Fibroblast of skin of left biceps (primary cell): ENCODE measurements at regions not wholly inside any gene's neighbourhood (a gene's known extent, or its start where the extent isn't known, plus 50 kb on each side); places are given as distances from the start of the nearest gene placed in this dataset.
"Not testable (repeated sequence)": the region's sequence is repeated elsewhere in the genome, so short reads cannot be mapped to it uniquely, and the experiment has no call there.

Source experiments
- DNase-seq, 2 experiments: peaks; one replicate each; pipeline ENCODE4 v3.0.0-alpha.2; 2013; ENCODE audit warnings: low read depth in 2 of 2

DNA sequence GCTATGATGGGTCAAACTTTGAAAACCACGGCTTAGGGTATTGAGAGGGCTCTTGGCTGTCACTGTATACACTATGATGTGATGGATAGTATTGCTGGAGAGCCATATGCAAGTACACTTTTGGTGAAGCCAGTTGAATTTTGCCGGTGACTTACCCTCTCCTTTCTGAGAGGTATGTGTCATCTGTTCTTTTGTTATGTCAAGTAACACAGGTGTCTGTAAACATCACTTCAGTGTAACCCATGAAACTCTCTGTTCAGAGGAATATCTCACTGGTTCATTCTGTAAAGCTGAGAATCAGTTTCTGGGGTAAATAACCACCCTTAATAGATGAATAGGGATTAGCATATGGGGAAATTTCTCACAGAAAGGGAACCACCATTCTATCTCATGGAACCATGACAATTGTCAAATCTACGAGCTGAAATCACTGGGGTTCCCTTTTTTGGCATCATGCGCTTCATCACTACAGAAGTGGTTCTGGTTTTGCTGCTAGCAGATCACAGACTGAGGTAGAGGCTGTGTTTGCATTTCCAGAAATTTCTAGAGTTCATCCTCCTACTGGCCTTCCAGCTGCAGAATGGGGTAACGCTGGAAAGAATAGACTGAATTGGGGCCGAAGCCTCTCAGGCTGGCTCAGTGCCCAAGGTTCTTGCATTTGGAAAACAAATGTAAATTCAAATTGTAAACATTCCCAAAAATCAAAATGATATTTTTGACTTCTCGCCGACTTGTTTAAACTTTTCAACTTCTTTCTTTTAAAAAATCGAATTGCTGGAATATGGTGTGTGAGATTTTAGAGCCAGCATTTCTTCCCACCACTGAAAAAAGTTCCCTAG, 83.3 kb upstream of the CREB5 start:
- DNase-seq, result no peak

DNA sequence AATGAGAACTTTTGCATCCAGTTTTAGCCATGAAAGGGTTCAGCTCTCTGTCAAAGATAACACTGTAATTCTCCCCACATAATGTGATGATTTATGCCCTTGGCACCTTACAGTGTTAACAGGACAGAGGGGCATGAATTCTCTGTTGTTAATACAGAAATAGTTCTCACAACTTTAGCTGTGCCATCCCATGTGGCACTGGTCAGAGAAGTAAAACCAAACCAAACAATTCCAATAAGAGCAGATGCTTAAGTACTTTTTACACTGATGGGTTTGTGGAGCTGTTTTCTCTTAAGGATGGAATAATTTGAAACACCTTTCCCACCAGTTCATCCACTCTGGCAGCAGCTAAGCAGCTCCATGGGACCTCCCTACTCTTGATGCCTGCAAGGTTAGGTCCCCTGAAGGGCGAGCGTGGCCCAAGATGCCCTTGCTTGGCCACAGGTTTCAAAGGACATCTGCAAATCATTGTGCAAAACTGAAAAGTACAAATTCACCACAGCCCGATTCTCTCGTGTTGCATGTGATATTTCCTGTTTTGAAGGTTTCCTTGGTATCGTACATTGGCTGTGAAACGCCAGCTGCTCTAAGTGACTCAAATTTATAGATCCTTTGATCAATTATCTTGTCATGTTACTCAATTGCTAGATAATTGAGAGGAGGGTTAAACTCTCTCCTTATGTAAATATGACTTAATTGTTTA, 82.5 kb upstream of the CREB5 start:
- peak in 1 of 2 experiments; percentile 7 for DNase-seq

DNA sequence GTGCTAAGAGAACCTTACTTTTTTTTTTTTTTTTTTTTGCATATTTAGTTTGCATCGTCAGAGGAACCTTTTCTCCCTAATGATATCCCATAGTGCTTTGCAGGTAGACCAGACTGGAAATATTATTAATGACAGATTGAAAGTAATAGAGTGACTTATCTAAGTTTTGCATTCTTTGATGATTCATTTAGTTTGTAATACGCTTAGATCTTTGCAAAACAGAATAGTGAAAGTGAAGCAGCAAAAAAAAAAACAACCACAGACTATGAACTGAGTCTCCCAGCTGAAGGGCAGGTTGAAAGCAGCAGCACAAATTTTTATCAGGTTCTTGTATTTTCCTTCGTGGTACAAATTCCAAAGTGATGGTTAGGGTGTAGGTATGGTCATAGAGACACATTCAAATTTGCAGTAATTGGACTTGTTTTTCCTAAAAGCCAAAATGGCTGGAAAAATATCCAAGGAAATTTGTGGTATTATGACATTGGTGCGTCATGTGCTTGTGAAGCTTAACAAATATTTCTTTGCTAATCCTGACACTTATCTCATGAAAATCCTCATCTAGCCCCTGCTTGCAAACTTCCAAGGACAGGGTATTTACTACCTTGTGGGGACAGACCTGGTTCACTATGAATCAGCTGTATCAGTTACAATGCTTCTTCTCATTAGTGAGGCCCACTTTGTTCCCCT, 81.8 kb upstream of the CREB5 start:
- DNase-seq, result peak in 1 of 2 experiments; percentile 3

DNA sequence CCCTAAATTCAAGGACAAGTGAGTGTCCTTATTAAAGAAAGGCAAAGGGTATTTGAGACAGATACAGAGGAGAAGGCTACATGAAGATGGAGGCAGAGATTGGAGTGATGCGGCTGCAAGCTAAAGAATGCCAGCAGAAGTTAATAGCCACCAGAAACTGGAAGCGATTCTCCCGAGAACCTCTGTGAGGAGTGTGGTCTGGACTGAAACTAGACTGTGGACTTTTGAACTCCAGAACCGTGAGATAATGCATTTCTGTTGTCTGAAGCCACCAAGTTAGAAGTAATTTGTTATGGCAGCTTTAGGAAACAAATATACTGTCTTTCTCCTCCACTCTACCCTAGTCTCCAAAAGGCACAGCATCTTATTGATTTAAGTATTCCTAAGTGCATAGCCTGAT, 80.3 kb upstream of the CREB5 start:
- DNase-seq, result no peak

DNA sequence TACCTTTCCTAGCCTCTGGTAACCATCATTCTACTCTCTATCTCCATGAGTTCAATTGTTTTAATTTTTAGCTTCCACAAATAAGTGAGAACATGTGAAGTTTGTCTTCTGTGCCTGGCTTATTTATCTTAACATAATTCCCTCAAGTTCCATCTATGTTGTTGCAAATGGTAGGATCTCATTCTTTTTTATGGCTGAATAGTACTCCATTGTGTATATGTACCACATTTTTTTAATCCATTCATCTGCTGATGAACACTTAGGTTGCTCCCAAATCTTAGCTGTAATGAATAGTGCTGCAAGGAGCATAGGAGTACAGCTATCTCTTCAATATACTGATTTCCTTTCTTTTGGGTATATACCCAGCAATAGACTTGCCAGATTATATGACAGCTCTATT, 78.8 kb upstream of the CREB5 start:
- not testable (repeated sequence) for DNase-seq

DNA sequence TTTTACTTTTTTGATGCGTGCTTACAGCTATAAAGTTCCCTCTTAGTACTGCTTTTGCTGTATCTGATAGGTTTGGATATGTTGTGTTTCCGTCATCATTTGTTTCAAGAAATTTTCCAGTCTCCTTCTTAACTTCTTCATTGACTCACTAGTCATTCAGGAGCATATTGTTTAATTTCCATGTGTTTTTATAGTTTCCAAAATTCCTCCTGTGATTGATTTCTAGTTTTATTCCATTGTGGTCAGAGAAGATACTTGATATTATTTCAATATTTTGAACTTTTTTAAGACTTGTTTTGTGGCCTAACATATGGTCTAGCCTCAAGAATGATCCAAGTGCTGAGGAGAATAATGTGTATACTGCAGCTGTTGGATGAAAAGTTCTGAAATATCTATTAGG, 75.5 kb upstream of the CREB5 start:
- DNase-seq, result no peak

DNA sequence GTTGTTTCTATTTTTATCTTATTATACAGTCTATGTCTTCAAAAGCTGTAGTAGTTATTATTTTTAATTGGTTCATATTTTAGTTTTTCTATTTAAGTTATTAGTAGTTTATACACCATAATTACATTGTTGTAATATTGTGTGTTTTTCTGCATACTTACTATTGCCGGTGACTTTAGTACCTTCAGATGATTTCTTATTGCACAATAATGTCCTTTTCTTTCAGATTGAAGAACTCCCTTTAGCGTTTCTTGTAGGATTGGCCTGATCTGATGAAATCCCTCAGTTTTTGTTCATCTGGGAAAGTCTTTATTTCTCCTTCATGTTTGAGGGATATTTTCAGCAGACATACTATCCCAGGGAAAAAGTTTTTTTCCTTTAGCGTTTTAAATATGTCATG, 74.3 kb upstream of the CREB5 start:
- no peak for DNase-seq

DNA sequence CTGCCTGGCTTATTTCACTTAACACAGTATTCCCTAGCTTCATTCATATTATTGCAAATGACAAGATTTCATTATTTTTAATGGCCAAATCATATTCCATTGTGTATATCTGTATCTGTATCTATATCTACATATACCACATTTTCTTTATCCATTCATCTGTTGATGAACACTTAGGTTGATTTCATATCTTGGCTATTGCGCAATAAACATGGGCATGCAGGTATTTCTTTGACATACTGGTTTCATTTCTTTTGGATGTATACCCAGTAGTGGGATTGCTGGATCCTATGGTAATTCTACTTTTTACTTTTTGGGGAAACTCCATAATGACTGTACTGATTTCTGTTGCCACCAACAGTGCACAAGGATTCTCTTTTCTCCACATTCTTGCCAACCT, 68.9 kb upstream of the CREB5 start:
- no peak for DNase-seq

DNA sequence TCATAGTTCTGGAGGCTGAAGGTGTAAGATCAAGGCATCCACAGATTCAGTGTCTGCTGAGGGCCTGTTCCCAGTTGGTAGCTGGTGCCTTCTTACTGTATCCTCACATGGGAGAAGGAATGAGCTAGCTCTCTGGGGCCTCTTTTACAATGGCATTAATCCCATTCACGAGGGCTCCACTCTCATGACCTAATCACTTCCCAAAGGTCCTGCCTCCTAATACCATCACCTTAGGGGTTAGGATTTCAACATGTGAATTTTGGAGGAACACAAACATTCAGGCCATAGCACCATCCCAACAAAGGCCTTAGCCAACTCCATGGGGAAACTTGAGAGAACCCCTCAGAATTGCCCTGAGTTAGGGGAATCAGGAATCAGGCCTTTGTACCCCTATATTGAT, 66.1 kb upstream of the CREB5 start:
- no peak for DNase-seq

DNA sequence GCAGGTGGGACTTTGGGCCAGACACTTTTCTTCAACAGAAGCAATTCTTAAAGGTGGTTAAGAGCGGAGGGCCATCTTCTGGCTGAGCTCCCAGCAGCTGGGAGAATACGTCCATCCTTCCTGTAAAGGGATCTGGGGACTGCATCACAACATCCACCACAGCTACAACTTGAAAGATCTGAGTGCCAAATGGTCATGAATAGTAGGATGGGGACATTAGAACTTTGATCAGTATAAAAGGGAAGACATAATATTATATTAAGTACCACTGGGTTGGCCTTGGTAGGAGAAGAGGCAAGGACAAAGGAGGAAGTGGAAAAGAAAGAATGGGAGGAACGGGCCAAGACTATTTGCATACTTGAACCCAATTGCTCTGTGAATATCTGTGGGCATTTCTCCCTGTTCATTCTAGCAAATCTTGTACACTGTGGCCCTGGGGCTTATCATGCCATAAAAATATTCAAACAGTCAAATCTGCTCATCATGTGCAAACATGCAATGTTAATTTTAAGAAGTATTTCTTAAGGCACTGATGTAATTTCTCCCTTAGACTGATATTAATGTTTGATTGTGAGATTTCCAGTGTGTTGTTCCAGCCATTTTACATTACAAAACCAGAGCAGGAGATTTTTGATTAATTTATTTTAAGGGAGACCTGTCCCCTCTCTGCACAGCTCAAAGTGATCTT, 65.5 kb upstream of the CREB5 start:
- no peak for DNase-seq

DNA sequence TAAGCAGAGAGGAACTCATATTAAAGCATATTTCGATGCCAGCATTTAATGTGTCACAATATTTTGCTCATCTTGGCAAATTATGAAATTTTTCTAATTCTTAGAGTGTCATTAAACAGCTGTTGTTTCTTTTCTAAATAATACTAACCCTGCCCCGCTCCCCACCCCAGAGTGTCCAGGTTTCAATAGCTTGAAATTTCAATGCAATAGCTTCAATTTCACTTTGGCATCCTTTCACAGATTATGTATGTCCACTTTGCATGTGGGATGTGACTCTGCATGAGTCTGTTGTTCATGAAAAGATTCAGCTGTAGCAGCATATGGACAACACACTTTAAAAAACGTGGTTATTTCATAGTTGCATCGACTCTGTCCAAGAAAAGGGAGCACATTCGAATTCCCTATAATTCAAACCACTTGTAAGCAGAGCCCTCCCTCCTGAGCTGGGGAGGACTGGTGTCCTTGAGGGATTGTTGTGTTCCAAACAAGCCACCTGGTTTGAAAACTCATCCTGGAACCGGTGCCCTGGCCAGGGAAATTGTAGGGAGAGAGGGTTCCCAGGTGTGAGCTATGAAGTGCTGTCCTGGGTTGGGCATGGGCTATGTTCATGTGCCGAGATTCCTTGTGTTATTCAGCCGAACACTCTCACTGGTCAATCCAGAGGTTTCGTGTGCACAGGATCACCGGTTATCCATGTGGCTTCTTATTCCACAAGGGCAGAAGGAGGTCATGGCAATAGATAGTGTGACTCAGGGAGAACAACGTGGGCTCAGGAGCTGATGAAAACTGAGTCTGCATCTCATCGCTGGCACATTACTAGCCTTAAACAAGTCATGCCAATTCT, 64.6 kb upstream of the CREB5 start:
- DNase-seq, result peak; percentile 80 to 86

DNA sequence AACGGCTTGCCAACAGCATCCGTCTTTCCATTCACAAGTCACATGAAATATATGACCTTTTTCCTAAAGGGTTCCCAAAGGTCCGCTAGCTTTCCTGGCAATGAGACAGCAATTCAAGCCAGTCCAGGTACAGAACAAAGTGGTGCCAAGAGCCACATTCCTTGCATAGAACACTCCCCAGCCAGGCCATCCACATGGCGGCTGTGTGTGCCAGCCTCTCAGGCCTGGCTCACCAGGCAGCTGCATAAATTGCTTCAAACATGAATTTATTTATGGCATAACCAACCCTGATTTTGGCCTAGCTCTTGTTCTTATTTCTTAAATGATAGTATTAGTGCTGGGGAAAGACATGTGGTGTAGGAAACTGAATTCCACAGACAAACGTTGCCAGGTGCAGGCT, 63.7 kb upstream of the CREB5 start:
- no peak for DNase-seq

DNA sequence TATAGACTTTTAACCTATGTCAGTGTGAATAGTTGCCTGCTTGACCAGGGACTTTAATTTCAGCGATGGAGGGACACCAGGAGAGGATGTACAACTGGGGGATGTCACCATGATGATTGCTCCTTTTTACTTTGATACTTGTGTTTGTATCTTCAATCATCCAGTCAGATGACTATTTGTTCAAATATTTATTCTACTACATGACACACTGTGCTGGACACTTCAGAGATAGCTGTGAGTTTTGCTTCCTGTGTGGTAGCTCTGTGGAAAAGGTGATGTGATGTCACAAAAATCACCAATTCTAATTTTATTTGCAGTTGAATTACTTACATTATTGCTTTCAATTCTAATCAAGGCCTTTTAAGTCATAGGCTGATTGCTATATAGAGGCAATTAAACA, 62.7 kb upstream of the CREB5 start:
- DNase-seq, result no peak

DNA sequence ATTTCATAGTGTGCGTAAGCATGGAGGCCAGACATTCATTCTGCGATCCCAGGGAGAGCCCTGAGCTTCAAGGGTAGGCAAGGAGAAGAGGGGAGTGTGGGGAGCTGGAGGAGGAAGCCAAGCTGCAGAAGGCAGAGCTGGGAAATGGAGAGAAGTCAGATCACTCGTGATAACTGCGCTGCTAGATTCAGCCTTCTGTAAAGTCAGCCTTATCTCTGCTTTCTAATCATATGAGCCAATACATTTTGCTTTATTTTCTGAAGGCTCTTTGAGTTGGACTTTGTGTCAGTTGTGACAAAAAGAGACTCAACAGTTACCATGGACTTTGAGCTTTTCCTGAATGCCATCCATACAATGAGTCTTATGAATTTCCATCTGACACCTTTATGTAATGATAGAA, 61.7 kb upstream of the CREB5 start:
- DNase-seq, result no peak

DNA sequence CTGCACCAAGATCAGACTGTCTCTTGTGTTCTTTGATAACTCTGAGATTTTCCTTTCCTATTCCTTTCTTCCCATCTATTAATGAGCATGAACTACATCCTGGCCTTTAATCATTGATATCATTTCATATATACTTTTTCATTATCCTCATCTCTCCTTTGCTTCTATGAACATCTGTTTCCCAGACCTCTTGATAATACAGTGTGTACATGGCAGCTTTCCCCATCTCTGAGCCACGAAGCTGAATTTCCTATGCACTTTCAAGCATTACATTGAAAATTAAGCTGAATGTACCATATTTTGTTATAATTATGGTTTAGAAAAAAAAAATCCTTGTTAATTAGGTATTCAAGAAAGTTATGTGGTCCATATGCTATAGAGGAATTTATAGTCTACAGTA, 60.9 kb upstream of the CREB5 start:
- no peak for DNase-seq

DNA sequence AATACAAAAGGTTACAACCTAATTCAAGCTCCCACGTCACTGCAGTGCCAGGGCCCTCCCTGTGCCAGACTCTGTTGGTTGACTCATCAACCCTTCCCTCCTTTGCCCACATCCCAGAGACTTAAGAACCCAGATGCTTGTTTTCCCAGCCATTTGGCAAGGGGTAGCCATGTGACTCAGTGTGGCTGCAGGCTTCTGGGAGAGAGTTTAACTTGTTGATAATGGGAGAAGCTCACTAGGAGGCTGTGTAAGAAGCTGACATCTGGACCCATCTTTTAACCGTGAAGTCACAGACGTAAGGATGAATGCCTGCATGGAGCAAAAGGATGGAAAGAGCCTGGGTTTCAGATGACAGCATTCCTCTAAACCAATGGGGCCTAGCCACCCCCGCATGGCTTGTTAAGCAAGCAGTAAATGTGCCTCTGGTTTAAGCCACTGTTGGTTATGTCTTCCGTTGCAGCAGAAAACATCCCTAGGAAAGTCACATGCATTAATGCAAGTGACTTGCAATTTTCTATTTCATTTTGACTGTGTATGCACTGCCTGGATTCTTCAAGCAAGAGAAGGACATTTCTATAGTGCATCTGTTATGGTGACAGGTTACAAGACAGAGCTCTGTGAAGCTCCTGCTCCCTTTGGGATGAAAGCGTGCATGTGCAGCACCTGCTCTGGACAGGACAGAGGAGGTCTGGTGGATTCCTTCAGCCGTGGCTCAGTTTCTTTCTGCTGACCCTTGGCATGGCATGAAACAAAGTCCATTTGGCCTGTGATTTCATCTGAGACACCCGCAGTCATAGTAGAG, 57.5 kb upstream of the CREB5 start:
- DNase-seq, result peak; percentile 64 to 70

DNA sequence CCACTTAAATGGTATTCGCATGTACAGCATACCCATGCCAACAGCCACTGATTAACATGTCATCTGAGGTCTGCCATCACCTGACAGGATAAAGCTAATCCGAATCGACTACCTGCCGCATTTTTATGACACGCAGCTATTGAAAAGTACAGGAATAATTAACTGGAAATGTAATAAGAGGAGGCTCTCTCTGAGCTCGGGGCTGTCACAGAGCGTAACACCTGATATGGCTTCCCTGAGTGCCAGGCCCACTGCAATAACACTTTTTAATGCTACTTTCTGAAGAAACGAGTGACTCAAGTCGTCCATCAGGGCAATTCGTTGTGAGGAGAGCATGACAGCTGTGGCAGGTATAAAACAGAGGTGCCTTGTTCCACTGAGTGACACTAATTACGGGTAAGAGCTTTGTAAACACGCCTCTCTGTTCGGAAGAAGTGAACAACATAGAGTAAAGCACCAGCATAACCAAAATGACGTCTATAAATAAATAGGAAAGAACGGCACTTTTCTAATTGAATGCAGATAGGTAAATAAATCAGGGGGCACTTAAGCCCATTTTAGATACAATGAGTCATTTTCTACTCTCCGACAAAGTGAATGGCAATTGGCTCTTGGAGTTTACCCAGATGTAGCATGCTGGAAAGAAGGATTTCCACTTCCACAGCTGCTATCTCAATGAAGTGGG, 56.5 kb upstream of the CREB5 start:
- no peak for DNase-seq

DNA sequence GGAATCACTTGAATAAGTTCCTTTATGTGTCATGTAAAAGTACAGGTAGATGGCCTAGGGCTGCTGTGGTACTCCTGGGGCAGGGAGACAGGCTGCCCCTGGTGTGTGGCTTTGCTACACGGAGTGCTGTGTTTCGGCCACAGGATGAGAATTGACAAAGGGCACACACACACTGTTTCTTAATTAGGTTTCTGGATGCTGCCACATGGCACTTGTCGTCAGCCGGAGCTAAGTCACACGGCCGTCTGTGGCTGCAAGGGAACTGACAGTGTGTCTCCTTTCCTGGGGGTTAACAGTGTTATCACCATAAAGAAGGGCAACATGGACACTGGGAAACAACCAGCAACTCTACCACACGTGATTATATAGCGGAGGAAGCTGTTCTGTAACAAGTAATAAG, 55.7 kb upstream of the CREB5 start:
- DNase-seq, result no peak

DNA sequence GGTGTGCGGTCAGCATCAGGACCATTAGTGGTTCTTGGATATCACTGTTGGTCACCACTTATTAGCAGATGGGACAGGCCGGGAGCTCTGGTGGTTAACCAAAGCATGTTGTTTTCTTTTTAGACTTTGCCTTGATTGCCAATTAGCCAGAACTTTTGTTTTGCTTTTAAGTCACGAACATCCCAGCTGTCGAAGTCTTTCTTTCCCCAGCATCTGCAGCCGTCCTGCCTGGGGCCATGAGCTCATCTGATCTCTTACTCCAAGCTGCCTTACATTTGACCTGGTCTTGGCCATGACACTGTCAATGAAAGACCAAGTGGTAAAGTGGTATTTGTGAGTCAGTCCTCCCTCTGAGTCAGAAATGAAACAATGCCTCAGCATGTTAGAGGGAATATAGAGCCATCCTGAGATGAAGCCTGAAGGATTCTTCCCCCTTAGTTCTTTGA, 53.9 kb upstream of the CREB5 start:
- DNase-seq, result peak; percentile 39 to 45

DNA sequence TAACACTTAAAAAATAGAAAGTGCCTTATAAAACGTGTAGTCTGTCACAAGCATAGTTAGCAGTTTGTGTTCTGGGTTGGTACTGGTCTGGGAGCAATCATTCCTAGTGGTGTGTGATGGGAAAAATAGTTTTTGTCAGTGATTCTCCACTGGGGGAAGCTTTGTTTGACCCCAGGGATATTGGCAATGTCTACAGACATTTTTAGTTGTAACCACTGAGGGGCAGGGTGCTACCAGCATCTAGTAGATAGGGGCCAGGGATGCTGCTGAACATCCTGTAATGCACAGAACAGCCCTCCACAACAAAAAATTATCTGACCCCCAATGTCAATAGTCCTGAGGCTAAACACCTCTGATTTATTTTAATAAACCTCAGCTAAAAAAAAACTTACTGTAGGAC, 51.6 kb upstream of the CREB5 start:
- no peak for DNase-seq
